ENCODE measurements at regions not wholly inside any gene's neighbourhood (a gene's known extent, or its start where the extent isn't known, plus 50 kb on each side); places are given as distances from the start of the nearest gene placed in this dataset.

DNA sequence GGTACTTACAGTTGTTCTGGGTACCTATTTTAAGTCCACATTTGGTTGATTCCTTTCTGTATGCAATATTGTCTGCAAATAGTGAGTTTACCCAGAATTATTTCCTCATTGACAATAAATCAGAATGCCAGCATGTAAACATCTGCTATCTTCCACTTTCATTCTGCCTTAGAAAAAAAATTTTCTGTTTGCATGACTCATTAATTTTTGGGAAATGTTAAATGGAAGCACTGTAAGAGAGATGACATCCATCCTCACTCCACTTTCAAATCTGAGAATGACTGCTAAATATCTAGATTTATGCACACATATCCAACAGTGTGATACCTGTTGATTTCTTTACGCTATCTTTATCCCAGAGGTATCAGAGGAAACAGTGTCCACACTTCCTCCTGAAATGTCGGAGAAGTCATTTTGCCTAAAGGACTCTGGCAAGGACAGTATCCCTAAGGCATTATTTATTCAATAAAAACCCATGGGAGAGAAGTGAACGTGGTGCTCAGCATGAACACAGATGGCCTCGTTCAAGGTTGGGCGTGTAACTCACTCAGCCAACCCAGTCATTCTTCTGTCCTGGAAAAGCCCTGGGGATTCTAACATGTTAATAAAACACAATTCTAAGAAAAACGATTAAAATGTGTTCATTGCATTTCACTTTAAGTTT is 780.9 kb downstream of the QKI start:
- TF ChIP-seq, protein P1, sequence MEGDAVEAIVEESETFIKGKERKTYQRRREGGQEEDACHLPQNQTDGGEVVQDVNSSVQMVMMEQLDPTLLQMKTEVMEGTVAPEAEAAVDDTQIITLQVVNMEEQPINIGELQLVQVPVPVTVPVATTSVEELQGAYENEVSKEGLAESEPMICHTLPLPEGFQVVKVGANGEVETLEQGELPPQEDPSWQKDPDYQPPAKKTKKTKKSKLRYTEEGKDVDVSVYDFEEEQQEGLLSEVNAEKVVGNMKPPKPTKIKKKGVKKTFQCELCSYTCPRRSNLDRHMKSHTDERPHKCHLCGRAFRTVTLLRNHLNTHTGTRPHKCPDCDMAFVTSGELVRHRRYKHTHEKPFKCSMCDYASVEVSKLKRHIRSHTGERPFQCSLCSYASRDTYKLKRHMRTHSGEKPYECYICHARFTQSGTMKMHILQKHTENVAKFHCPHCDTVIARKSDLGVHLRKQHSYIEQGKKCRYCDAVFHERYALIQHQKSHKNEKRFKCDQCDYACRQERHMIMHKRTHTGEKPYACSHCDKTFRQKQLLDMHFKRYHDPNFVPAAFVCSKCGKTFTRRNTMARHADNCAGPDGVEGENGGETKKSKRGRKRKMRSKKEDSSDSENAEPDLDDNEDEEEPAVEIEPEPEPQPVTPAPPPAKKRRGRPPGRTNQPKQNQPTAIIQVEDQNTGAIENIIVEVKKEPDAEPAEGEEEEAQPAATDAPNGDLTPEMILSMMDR (IDR thresholded peaks at IDR 0.05), result no peak
- TF ChIP-seq POLR2A (IDR thresholded peaks at IDR 0.05), result no peak
